B cell (primary cell): ENCODE measurements at regions not wholly inside any gene's neighbourhood (a gene's known extent, or its start where the extent isn't known, plus 50 kb on each side); places are given as distances from the start of the nearest gene placed in this dataset.

Source experiments
- ATAC-seq: fragments of 200-7000 bp; cut with Tn5 transposase; one replicate; pipeline ENCODE4 v1.10.0; 2021; ENCODE audit warnings: low read depth, mild to moderate bottlenecking, moderate number of reproducible peaks, moderate library complexity
- CTCF ChIA-PET: fragments of 350-600 bp; sonication (Branson Sonifier 250); formaldehyde crosslinking; loops from one replicate; lab custom pipeline; 2021; ENCODE audit warnings: antibody characterized with exemption, inconsistent platforms; lab: Charles Lee
- POLR2A ChIA-PET: fragments of 350-600 bp; sonication (Branson Sonifier 250); formaldehyde crosslinking; loops from one replicate; lab custom pipeline; 2021; ENCODE audit warnings: antibody characterized with exemption; lab: Charles Lee
- DNase-seq: peaks from one replicate; pipeline ENCODE4 v3.0.0; 2013
- H2AFZ ChIP-seq: 2 replicates; pipeline ENCODE4 v1.6.1; 2012; ENCODE audit warnings: mild to moderate bottlenecking, low read depth, low read length; ENCODE audit not compliant: insufficient read depth, poor library complexity, severe bottlenecking
- H3K27ac ChIP-seq, 2 donors: 1 replicate in 1 of 2; 2 replicates in 1 of 2; pipeline ENCODE4 v1.5.1; 2012 to 2013; ENCODE audit warnings: low read length in 2 of 2, mild to moderate bottlenecking in 2 of 2, moderate library complexity in 1 of 2
- H3K27me3 ChIP-seq, 4 experiments: fragments of 200-600 bp in 1 of 4; sonication (generic) in 1 of 4; replicated peaks in 1 of 4; 1 replicate in 2 of 4; 2 replicates in 2 of 4; pipeline versions ENCODE4 v1.6.1 to v1.7.0; 2013 to 2016; ENCODE audit warnings: low read length in 3 of 4, mild to moderate bottlenecking in 2 of 4, mixed read lengths in 1 of 4, moderate library complexity in 1 of 4; ENCODE audit not compliant: insufficient read depth in 4 of 4, control insufficient read depth in 3 of 4; ENCODE audit errors: control extremely low read depth in 1 of 4
- H3K36me3 ChIP-seq, 2 experiments: replicated peaks in 1 of 2; 1 replicate in 1 of 2; 2 replicates in 1 of 2; pipeline versions ENCODE4 v1.6.1 to v1.7.1; 2013; ENCODE audit warnings: low read length in 1 of 2; ENCODE audit not compliant: insufficient read depth in 2 of 2, control insufficient read depth in 1 of 2; ENCODE audit errors: control extremely low read depth in 1 of 2, extremely low read depth in 1 of 2
- H3K4me1 ChIP-seq, 2 donors: fragments of 200-600 bp in 1 of 2; sonication (generic) in 1 of 2; 1 replicate in 1 of 2; 2 replicates in 1 of 2; pipeline versions ENCODE4 v1.5.1 to v1.6.1; 2013 to 2017; ENCODE audit warnings: low read length in 2 of 2; ENCODE audit not compliant: control insufficient read depth in 2 of 2, insufficient read depth in 2 of 2
- H3K4me2 ChIP-seq: replicated peaks from 2 replicates; pipeline ENCODE3; 2012; ENCODE audit warnings: mild to moderate bottlenecking, low read depth, low read length; ENCODE audit not compliant: poor library complexity, severe bottlenecking
- H3K4me3 ChIP-seq, 5 experiments: fragments of 200-600 bp in 1 of 5; sonication (generic) in 1 of 5; 1 replicate in 3 of 5; 2 replicates in 2 of 5; pipeline versions ENCODE4 v1.5.1 to v1.7.0; 2011 to 2016; ENCODE audit warnings: low read length in 4 of 5, mild to moderate bottlenecking in 4 of 5, low read depth in 2 of 5, control low read depth in 1 of 5, moderate library complexity in 1 of 5; ENCODE audit not compliant: insufficient read depth in 1 of 5; ENCODE audit errors: control extremely low read depth in 1 of 5, extremely low read depth in 1 of 5
- H3K79me2 ChIP-seq: fragments of 200-600 bp; sonication (generic); one replicate; pipeline ENCODE4 v1.6.0; 2016; ENCODE audit warnings: low read length; ENCODE audit not compliant: control insufficient read depth, insufficient read depth
- H3K9ac ChIP-seq: fragments of 200-600 bp; sonication (generic); 2 replicates; pipeline ENCODE4 v1.6.1; 2017; ENCODE audit warnings: mild to moderate bottlenecking, low read length, moderate library complexity
- H3K9me3 ChIP-seq, 3 donors: one replicate each; pipeline versions ENCODE4 v1.6.1 to v1.7.1; 2013; ENCODE audit warnings: low read length in 2 of 3; ENCODE audit not compliant: control insufficient read depth in 2 of 3, insufficient read depth in 1 of 3; ENCODE audit errors: control extremely low read depth in 1 of 3
- H4K20me1 ChIP-seq: 2 replicates; pipeline ENCODE4 v1.6.0; 2012; ENCODE audit warnings: mild to moderate bottlenecking, low read length; ENCODE audit not compliant: insufficient read depth, control insufficient read depth, poor library complexity, severe bottlenecking
- H3K27ac Mint-ChIP-seq: one replicate; pipeline ENCODE4 v1.8.0; 2021; ENCODE audit warnings: mixed read lengths
- H3K27me3 Mint-ChIP-seq: one replicate; pipeline ENCODE4 v1.8.0; 2021; ENCODE audit warnings: mixed read lengths
- H3K4me1 Mint-ChIP-seq: one replicate; pipeline ENCODE4 v1.8.0; 2021; ENCODE audit warnings: mixed read lengths
- H3K4me3 Mint-ChIP-seq: one replicate; pipeline ENCODE4 v1.8.0; 2021; ENCODE audit warnings: mixed read lengths
- H3K9me3 Mint-ChIP-seq: one replicate; pipeline ENCODE4 v1.8.0; 2022; ENCODE audit warnings: mixed read lengths; ENCODE audit not compliant: insufficient read depth
- EZH2 ChIP-seq: IDR thresholded peaks from 2 replicates; pipeline ENCODE4 v1.6.1; 2012; ENCODE audit warnings: borderline replicate concordance, low read depth, mild to moderate bottlenecking, moderate library complexity, low read length; ENCODE audit not compliant: insufficient read depth, poor library complexity, severe bottlenecking
- WGBS: methylation state at CpG from one replicate; pipeline ENCODE4 v1.1.5; 2013; ENCODE audit warnings: missing lambda C conversion rate; ENCODE audit not compliant: insufficient coverage; 5-methylcytosine and 5-hydroxymethylcytosine counted together
- intact Hi-C: fragments of 100-400 bp; cut with micrococcal nuclease; formaldehyde crosslinking; loops from one replicate; pipeline ENCODE4 v1.10.0; 2022
- TF ChIP-seq, protein P1 (sequence below): fragments of 200-600 bp; IDR thresholded peaks from one replicate; pipeline ENCODE4 v1.8.0; 2022; ENCODE audit warnings: antibody characterized with exemption, mild to moderate bottlenecking

- Histone ChIP-seq H3K79me2 (no peaks in the 10 kb centered on the region), H3K4me1 (peaks cover 0 to 19% of the 10 kb centered on the region in 2 donors), H3K27me3 (peaks cover 0 to 3% (median 0%) of the 10 kb centered on the region in 4 experiments), H2AFZ (no peak overlapping the region), H3K4me2 (no peak overlapping the region), H3K9me3 (no peaks in the 10 kb centered on the region), H4K20me1 (no peaks in the 10 kb centered on the region), H3K27ac (no peak overlapping the region), H3K9ac (no peak overlapping the region), H3K4me3 (no peak overlapping the region), H3K36me3 (no peaks in the 10 kb centered on the region)
- WGBS: 75% methylated on average over 13 of the region's 13 CpGs
- intact Hi-C loops: no loop called here
- peaks cover 18% of the 10 kb centered on the region for H3K4me1 Mint-ChIP-seq
- POLR2A ChIA-PET: no interaction called here
- H3K27ac Mint-ChIP-seq: no peak overlapping the region
- CTCF ChIA-PET: no interaction called here
- peaks cover 21% of the 10 kb centered on the region for H3K27me3 Mint-ChIP-seq
- H3K9me3 Mint-ChIP-seq: no peaks in the 10 kb centered on the region
- no peak for DNase-seq
- TF ChIP-seq EZH2: no peak
- TF ChIP-seq, protein P1, sequence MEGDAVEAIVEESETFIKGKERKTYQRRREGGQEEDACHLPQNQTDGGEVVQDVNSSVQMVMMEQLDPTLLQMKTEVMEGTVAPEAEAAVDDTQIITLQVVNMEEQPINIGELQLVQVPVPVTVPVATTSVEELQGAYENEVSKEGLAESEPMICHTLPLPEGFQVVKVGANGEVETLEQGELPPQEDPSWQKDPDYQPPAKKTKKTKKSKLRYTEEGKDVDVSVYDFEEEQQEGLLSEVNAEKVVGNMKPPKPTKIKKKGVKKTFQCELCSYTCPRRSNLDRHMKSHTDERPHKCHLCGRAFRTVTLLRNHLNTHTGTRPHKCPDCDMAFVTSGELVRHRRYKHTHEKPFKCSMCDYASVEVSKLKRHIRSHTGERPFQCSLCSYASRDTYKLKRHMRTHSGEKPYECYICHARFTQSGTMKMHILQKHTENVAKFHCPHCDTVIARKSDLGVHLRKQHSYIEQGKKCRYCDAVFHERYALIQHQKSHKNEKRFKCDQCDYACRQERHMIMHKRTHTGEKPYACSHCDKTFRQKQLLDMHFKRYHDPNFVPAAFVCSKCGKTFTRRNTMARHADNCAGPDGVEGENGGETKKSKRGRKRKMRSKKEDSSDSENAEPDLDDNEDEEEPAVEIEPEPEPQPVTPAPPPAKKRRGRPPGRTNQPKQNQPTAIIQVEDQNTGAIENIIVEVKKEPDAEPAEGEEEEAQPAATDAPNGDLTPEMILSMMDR: no peak
- no peak overlapping the region for H3K4me3 Mint-ChIP-seq
- no peak for ATAC-seq
These were observed 102.0 kb upstream of the FAM20C start for GRCh38 chr7:90111-91063.
